ENCODE measurements at regions not wholly inside any gene's neighbourhood (a gene's known extent, or its start where the extent isn't known, plus 50 kb on each side); places are given as distances from the start of the nearest gene placed in this dataset.

DNA sequence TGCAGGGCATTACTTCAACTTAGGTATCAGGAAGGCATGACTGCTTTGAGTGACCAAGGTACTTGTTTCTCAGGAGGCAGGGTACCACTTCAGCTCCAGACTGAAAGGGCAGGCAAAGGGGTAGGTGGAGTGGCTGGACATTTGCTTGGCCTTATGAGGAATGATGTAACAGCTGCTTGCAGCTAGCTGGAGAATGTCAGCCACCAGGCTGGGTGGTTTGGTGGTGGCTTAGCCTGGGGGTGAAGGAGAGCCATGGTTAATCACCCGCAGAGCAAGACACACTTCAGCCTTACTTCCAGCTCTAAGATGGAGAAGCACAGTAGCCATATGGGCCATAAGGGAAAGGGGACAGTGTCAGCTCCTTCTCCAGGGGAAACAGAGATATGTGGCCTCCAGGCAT, 146.1 kb downstream of the APIP start:
- no peak overlapping the region for H3K27ac ChIP-seq (ENCODE audit: control insufficient read depth, insufficient read depth)
- no peaks in the 10 kb centered on the region for H4K20me1 ChIP-seq (ENCODE audit: control insufficient read depth, insufficient read depth)
- no peak for DNase-seq (ENCODE audit: low read depth, low spot score)
- H3K4me1 ChIP-seq (ENCODE audit: control insufficient read depth, insufficient read depth, low read length) = no peaks in the 10 kb centered on the region
- no peaks in the 10 kb centered on the region for H3K9me3 ChIP-seq (replicated peaks; ENCODE audit: control insufficient read depth, insufficient read depth, low read length)
- ChIA-PET SMC1A (ENCODE audit: uncharacterized antibody, unreplicated experiment) (no interaction called here), POLR2A (no interaction called here), RAD21 (ENCODE audit: unreplicated experiment) (no interaction called here), CTCF (no interaction called here)
- no peak for ATAC-seq
- intact Hi-C loops (cut with micrococcal nuclease; ENCODE audit: unreplicated experiment) = no loop called here
- H3K9ac ChIP-seq (ENCODE audit: control insufficient read depth, insufficient read depth, low read length) = no peak overlapping the region
- peaks cover 0 to 1% of the 10 kb centered on the region in 2 experiments; a peak in 1 of 4 replicates for H3K27me3 ChIP-seq (replicated peaks in 1 of 2; ENCODE audit: control insufficient read depth in 2 of 2, insufficient read depth in 2 of 2, low read length in 1 of 2)
- no peaks in the 10 kb centered on the region for H3K36me3 ChIP-seq (ENCODE audit: control insufficient read depth in 2 of 2, insufficient read depth in 2 of 2, low read length in 1 of 2)
- 40% methylated on average over 1 of the region's 1 CpG for WGBS (ENCODE audit: insufficient coverage, insufficient replicate concordance, low lambda C conversion rate, missing lambda C conversion rate)
- no peak overlapping the region for H3K4me2 ChIP-seq (ENCODE audit: control insufficient read depth, insufficient read depth)
- no peak overlapping the region for H3K4me3 ChIP-seq
- FAIRE-seq = no peak
- no peaks in the 10 kb centered on the region for H3K79me2 ChIP-seq (ENCODE audit: control insufficient read depth, insufficient read depth, low read length)
- TF ChIP-seq PAX8 (IDR thresholded peaks at IDR 0.05) = no peak
- TF ChIP-seq TCF12 (IDR thresholded peaks at IDR 0.05; ENCODE audit: low read depth, low read length) = no peak
- TF ChIP-seq HCFC1 (IDR thresholded peaks at IDR 0.05; ENCODE audit: low read length) = no peak
- TF ChIP-seq SMAD5 (IDR thresholded peaks at IDR 0.05; ENCODE audit: low read depth) = no peak
- TF ChIP-seq, protein P1, sequence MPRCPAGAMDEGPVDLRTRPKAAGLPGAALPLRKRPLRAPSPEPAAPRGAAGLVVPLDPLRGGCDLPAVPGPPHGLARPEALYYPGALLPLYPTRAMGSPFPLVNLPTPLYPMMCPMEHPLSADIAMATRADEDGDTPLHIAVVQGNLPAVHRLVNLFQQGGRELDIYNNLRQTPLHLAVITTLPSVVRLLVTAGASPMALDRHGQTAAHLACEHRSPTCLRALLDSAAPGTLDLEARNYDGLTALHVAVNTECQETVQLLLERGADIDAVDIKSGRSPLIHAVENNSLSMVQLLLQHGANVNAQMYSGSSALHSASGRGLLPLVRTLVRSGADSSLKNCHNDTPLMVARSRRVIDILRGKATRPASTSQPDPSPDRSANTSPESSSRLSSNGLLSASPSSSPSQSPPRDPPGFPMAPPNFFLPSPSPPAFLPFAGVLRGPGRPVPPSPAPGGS (IDR thresholded peaks at IDR 0.05; ENCODE audit: borderline replicate concordance, insufficient read depth, low read depth, low read length, poor library complexity, severe bottlenecking) = no peak
- in situ Hi-C loops (cut with MboI) = no loop called here
- H2AFZ ChIP-seq (ENCODE audit: control insufficient read depth, low read depth, low read length) = no peak overlapping the region
- BruUV-seq (replicated peaks) = no TSS peak

DNA sequence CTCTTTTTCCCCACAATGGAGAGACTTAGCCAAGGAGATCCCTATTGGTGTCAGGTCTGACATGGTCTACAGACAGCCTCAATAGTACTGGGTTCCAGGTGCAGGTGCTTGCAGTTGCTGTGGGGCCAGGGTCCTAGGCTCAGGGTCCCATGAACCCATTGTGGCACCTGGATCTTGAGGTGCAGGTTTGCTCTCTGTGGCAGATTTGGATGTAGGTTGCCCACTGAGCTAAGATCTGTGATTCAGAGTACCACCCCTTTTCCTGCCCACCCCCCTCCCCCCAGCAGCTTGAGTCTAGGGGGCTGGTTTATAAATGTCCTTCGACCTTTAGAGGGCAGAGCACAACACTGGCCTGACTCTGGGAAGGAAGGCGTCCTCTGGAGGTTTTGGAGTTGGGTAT, 147.0 kb downstream of the APIP start:
- DNase-seq (ENCODE audit: low read depth, low spot score) = no peak
- intact Hi-C loops (cut with micrococcal nuclease; ENCODE audit: unreplicated experiment) (no loop called here), in situ Hi-C loops (cut with MboI) (no loop called here)
- Histone ChIP-seq H3K36me3 (ENCODE audit: control insufficient read depth in 2 of 2, insufficient read depth in 2 of 2, low read length in 1 of 2) (no peaks in the 10 kb centered on the region), H3K4me2 (ENCODE audit: control insufficient read depth, insufficient read depth) (no peak overlapping the region), H3K4me1 (ENCODE audit: control insufficient read depth, insufficient read depth, low read length) (no peaks in the 10 kb centered on the region), H3K4me3 (no peak overlapping the region), H2AFZ (ENCODE audit: control insufficient read depth, low read depth, low read length) (no peak overlapping the region), H3K9ac (ENCODE audit: control insufficient read depth, insufficient read depth, low read length) (no peak overlapping the region), H4K20me1 (ENCODE audit: control insufficient read depth, insufficient read depth) (no peaks in the 10 kb centered on the region), H3K79me2 (ENCODE audit: control insufficient read depth, insufficient read depth, low read length) (no peaks in the 10 kb centered on the region), H3K27ac (ENCODE audit: control insufficient read depth, insufficient read depth) (no peak overlapping the region), H3K9me3 (replicated peaks; ENCODE audit: control insufficient read depth, insufficient read depth, low read length) (no peaks in the 10 kb centered on the region), H3K27me3 (replicated peaks in 1 of 2; ENCODE audit: control insufficient read depth in 2 of 2, insufficient read depth in 2 of 2, low read length in 1 of 2) (peaks cover 0 to 1% of the 10 kb centered on the region in 2 experiments; a peak in 1 of 4 replicates)
- FAIRE-seq = no peak
- no TSS peak for BruUV-seq (replicated peaks)
- 0% methylated on average over 2 of the region's 2 CpGs for WGBS (ENCODE audit: insufficient coverage, insufficient replicate concordance, low lambda C conversion rate, missing lambda C conversion rate)
- SMC1A ChIA-PET (ENCODE audit: uncharacterized antibody, unreplicated experiment) = interaction anchor here (1.5 kb wide), 1 partner anchor 182 kb away, joined by 3 read pairs; no protein-coding TSS in a partner anchor
- CTCF ChIA-PET = interaction anchor here (0.6 to 1.3 kb wide), 2 partner anchors 70 to 1202 kb away, joined by 3 to 4 read pairs; no protein-coding TSS in a partner anchor
- no peak for ATAC-seq
- POLR2A ChIA-PET = no interaction called here
- RAD21 ChIA-PET (ENCODE audit: unreplicated experiment) = no interaction called here
- no peak for TF ChIP-seq MYB (IDR thresholded peaks at IDR 0.05; ENCODE audit: borderline replicate concordance, low read depth, low read length)
- no peak for TF ChIP-seq POLR2AphosphoS2 (IDR thresholded peaks at IDR 0.05; ENCODE audit: low read depth, low read length)
- TF ChIP-seq BMI1 (IDR thresholded peaks at IDR 0.05; ENCODE audit: borderline replicate concordance) = no peak
- TF ChIP-seq, protein P2, sequence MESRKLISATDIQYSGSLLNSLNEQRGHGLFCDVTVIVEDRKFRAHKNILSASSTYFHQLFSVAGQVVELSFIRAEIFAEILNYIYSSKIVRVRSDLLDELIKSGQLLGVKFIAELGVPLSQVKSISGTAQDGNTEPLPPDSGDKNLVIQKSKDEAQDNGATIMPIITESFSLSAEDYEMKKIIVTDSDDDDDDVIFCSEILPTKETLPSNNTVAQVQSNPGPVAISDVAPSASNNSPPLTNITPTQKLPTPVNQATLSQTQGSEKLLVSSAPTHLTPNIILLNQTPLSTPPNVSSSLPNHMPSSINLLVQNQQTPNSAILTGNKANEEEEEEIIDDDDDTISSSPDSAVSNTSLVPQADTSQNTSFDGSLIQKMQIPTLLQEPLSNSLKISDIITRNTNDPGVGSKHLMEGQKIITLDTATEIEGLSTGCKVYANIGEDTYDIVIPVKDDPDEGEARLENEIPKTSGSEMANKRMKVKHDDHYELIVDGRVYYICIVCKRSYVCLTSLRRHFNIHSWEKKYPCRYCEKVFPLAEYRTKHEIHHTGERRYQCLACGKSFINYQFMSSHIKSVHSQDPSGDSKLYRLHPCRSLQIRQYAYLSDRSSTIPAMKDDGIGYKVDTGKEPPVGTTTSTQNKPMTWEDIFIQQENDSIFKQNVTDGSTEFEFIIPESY (IDR thresholded peaks at IDR 0.05) = no peak
- TF ChIP-seq SRF (IDR thresholded peaks at IDR 0.05; ENCODE audit: low read depth in 2 of 2, low read length in 2 of 2) = no peak
- no peak for TF ChIP-seq CHD2 (IDR thresholded peaks at IDR 0.05; ENCODE audit: borderline replicate concordance, low read depth, low read length)

Measured in GM12878 (cell line).